PFSK-1 (cell line): ENCODE measurements at regions not wholly inside any gene's neighbourhood (a gene's known extent, or its start where the extent isn't known, plus 50 kb on each side); places are given as distances from the start of the nearest gene placed in this dataset.

ENCODE experiments used
- FOXP2 ChIP-seq: optimal IDR thresholded peaks from 2 replicates; pipeline ENCODE3; 2011; ENCODE audit warnings: borderline replicate concordance, control low read depth, inconsistent platforms; ENCODE audit not compliant: insufficient read depth; ENCODE audit errors: extremely low read length, extremely low read depth
- POLR2AphosphoS5 ChIP-seq: IDR thresholded peaks from 2 replicates; pipeline ENCODE4 v1.6.1; 2012; ENCODE audit warnings: low read depth, mild to moderate bottlenecking, control low read depth, low read length, moderate library complexity
- REST ChIP-seq, 2 experiments: IDR thresholded peaks; 2 replicates each; pipeline versions ENCODE4 v1.6.1 to v1.8.0; 2011 to 2012; ENCODE audit warnings: low read depth in 2 of 2, low read length in 2 of 2, control low read depth in 1 of 2, inconsistent platforms in 1 of 2, mild to moderate bottlenecking in 1 of 2, moderate library complexity in 1 of 2; ENCODE audit not compliant: insufficient read depth in 1 of 2
- SIN3A ChIP-seq: IDR thresholded peaks from 2 replicates; pipeline ENCODE4 v1.6.1; 2012; ENCODE audit warnings: mild to moderate bottlenecking, low read length, moderate library complexity, borderline replicate concordance; ENCODE audit not compliant: insufficient read depth
- TAF1 ChIP-seq: IDR thresholded peaks from 2 replicates; pipeline ENCODE4 v1.6.1; 2012; ENCODE audit warnings: low read length, control low read depth, borderline replicate concordance; ENCODE audit not compliant: insufficient read depth

GRCh38 chr1:175884369-175884768 lies 141.0 kb upstream of the TNR start:
- TF ChIP-seq POLR2AphosphoS5 = no peak
- no peak for TF ChIP-seq FOXP2
- no peak for TF ChIP-seq REST (IDR thresholded peaks at IDR 0.05; ENCODE audit: insufficient read depth in 1 of 2, low read depth in 2 of 2, low read length in 2 of 2)

- TF ChIP-seq REST (IDR thresholded peaks at IDR 0.05; ENCODE audit: insufficient read depth in 1 of 2, low read depth in 2 of 2, low read length in 2 of 2) = no peak
- no peak for TF ChIP-seq POLR2AphosphoS5
- TF ChIP-seq TAF1 = no peak
- TF ChIP-seq FOXP2 = no peak
- no peak for TF ChIP-seq SIN3A
These were observed 138.8 kb upstream of the TNR start for GRCh38 chr1:175882192-175882591.

- TF ChIP-seq TAF1 (no peak), FOXP2 (no peak), POLR2AphosphoS5 (no peak), REST (IDR thresholded peaks at IDR 0.05; ENCODE audit: insufficient read depth in 1 of 2, low read depth in 2 of 2, low read length in 2 of 2) (no peak), SIN3A (no peak)
These were observed 138.0 kb upstream of the TNR start for GRCh38 chr1:175881246-175881976.

- TF ChIP-seq POLR2AphosphoS5 (no peak), TAF1 (no peak), SIN3A (no peak), FOXP2 (no peak)
These were observed 135.4 kb upstream of the TNR start for GRCh38 chr1:175878775-175879174.

- TF ChIP-seq SIN3A (no peak), POLR2AphosphoS5 (no peak), REST (IDR thresholded peaks at IDR 0.05; ENCODE audit: insufficient read depth in 1 of 2, low read depth in 2 of 2, low read length in 2 of 2) (no peak), TAF1 (no peak), FOXP2 (no peak)
These were observed 134.7 kb upstream of the TNR start for GRCh38 chr1:175877939-175878737.
